ENCODE measurements at regions not wholly inside any gene's neighbourhood (a gene's known extent, or its start where the extent isn't known, plus 50 kb on each side); places are given as distances from the start of the nearest gene placed in this dataset.

DNA sequence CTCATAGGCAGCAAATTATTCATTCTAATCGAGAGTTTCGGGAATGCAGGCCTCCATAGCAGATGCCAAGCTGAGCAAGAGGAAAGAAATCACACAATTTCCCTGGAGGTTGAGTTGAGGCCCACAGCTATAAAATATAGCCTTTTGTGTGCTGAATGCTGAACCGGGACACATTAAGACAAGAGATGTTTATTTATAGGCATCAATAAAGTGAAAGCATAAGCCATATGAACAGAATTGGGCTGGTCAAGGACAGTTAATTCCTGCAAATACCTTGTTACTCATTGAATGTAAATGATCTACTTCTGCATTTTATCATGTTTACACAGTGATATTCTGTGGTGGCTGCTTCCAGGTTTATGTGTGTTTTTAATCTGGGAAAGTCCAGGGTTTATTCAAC, 461.7 kb downstream of the KLF12 start:
- TF ChIP-seq, protein P1, sequence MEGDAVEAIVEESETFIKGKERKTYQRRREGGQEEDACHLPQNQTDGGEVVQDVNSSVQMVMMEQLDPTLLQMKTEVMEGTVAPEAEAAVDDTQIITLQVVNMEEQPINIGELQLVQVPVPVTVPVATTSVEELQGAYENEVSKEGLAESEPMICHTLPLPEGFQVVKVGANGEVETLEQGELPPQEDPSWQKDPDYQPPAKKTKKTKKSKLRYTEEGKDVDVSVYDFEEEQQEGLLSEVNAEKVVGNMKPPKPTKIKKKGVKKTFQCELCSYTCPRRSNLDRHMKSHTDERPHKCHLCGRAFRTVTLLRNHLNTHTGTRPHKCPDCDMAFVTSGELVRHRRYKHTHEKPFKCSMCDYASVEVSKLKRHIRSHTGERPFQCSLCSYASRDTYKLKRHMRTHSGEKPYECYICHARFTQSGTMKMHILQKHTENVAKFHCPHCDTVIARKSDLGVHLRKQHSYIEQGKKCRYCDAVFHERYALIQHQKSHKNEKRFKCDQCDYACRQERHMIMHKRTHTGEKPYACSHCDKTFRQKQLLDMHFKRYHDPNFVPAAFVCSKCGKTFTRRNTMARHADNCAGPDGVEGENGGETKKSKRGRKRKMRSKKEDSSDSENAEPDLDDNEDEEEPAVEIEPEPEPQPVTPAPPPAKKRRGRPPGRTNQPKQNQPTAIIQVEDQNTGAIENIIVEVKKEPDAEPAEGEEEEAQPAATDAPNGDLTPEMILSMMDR (IDR thresholded peaks at IDR 0.05; ENCODE audit: poor library complexity, severe bottlenecking), result no peak
- DNase-seq (ENCODE audit: low spot score), result no peak
- H3K9me3 ChIP-seq (ENCODE audit: severe bottlenecking), result no peaks in the 10 kb centered on the region
- H3K4me1 ChIP-seq (ENCODE audit: insufficient read depth, poor library complexity, severe bottlenecking), result peaks cover 28% of the 10 kb centered on the region
- H3K27ac ChIP-seq (ENCODE audit: poor library complexity, severe bottlenecking), result peak overlapping the region; percentile 40
- H3K27me3 ChIP-seq (ENCODE audit: insufficient read depth, poor library complexity, severe bottlenecking), result no peaks in the 10 kb centered on the region
- H3K36me3 ChIP-seq (ENCODE audit: low read depth), result no peaks in the 10 kb centered on the region
- no peak overlapping the region for H3K4me3 ChIP-seq (ENCODE audit: severe bottlenecking)
- peak; percentile 35; the same call in 2 of the 3 replicates for ATAC-seq (ENCODE audit: low read depth)

DNA sequence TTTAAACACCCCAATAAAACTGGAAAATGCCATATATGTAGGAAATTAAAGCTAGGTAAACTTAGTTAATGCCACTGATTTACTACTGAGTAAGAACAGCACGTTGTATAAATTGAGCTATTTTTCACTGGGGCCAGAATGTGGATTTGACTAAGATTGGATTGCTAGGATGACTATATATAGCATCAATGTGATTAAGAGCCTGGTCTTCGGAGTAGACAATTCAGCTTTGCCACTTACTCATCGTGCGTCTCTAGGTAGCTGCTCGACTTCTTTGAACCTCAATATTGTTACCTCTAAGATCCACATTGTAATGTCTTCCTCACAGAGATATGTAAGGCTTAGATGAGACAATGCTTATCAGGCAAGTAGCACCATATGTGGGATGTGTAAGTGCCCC, 462.5 kb downstream of the KLF12 start:
- ATAC-seq (ENCODE audit: low read depth) (no peak), DNase-seq (ENCODE audit: low spot score) (no peak)
- Histone ChIP-seq H3K4me3 (ENCODE audit: severe bottlenecking) (no peak overlapping the region), H3K27me3 (ENCODE audit: insufficient read depth, poor library complexity, severe bottlenecking) (no peaks in the 10 kb centered on the region), H3K4me1 (ENCODE audit: insufficient read depth, poor library complexity, severe bottlenecking) (peaks cover 22% of the 10 kb centered on the region), H3K27ac (ENCODE audit: poor library complexity, severe bottlenecking) (peak overlapping the region; percentile 40), H3K9me3 (ENCODE audit: severe bottlenecking) (no peaks in the 10 kb centered on the region), H3K36me3 (ENCODE audit: low read depth) (no peaks in the 10 kb centered on the region)
- TF ChIP-seq, protein P1 (IDR thresholded peaks at IDR 0.05; ENCODE audit: poor library complexity, severe bottlenecking), result no peak

DNA sequence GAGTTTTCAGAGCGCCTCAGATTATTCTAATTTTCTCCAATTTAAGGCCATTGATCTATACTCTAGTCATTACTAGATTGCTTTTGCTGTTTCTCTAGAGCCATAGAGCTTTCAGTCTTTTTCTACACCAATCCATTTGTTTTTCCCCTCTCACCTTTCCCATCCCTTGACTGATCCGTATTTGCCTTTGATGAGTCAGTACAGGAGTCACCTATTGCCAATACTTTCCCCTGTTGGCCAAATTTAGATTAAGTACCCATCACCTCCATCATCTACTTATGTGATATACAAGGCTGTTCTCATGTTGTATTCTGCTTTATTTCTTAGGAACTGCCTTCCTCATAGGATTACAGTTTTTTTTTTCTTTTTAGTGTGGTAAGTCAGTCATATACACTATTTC, 463.2 kb downstream of the KLF12 start:
- H3K27ac ChIP-seq (ENCODE audit: poor library complexity, severe bottlenecking), result no peak overlapping the region
- no peak overlapping the region for H3K4me3 ChIP-seq (ENCODE audit: severe bottlenecking)
- H3K36me3 ChIP-seq (ENCODE audit: low read depth), result no peaks in the 10 kb centered on the region
- DNase-seq (ENCODE audit: low spot score), result no peak
- no peaks in the 10 kb centered on the region for H3K9me3 ChIP-seq (ENCODE audit: severe bottlenecking)
- TF ChIP-seq, protein P1 (IDR thresholded peaks at IDR 0.05; ENCODE audit: poor library complexity, severe bottlenecking), result no peak
- peak; percentile 31; the same call in 1 of the 3 replicates for ATAC-seq (ENCODE audit: low read depth)
- no peaks in the 10 kb centered on the region for H3K27me3 ChIP-seq (ENCODE audit: insufficient read depth, poor library complexity, severe bottlenecking)
- peaks cover 15% of the 10 kb centered on the region for H3K4me1 ChIP-seq (ENCODE audit: insufficient read depth, poor library complexity, severe bottlenecking)

DNA sequence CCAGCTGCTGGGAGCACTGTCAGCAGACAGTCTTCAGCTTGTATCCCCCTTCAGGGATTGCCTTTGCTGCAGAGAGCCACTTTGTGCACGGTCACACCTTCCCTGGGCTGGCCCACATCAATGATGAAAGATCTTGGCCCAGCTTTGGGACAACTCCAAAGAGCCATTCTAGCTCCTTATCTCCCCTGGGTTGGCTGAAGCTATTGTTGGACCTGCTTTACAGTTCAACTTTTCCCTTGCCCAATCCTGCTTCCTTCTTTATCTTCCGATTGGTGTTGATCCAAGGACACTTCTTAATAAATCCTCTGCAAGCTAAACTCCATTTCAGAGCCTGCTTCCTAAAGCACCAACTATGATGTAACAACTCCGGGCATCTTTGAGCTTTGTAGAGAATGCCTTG, 466.4 kb downstream of the KLF12 start:
- DNase-seq (ENCODE audit: low spot score) (no peak), ATAC-seq (ENCODE audit: low read depth) (no peak)
- no peak overlapping the region for H3K27ac ChIP-seq (ENCODE audit: poor library complexity, severe bottlenecking)
- peaks cover 9% of the 10 kb centered on the region for H3K4me1 ChIP-seq (ENCODE audit: insufficient read depth, poor library complexity, severe bottlenecking)
- H3K4me3 ChIP-seq (ENCODE audit: severe bottlenecking), result no peak overlapping the region
- no peaks in the 10 kb centered on the region for H3K27me3 ChIP-seq (ENCODE audit: insufficient read depth, poor library complexity, severe bottlenecking)
- no peaks in the 10 kb centered on the region for H3K36me3 ChIP-seq (ENCODE audit: low read depth)
- TF ChIP-seq, protein P1 (IDR thresholded peaks at IDR 0.05; ENCODE audit: poor library complexity, severe bottlenecking), result no peak
- no peaks in the 10 kb centered on the region for H3K9me3 ChIP-seq (ENCODE audit: severe bottlenecking)

DNA sequence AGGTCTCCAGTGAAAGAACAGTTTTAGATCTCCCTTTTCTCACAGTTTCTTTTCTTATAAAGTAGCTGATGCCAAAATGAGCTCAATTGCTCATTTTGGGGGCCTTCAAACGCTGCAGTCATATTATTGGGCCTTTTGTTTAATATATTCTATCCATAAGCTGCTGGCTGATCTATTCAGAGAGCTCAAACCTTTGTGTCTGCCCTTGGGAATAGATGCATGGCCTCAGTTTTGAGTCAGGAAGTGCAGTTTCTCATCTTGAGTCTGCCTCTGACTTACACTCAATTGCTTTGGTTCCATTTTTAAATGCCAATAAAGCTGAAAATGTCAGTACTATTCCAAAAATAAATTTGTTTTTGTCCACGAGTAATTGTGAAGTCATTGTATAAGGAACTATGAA, 468.9 kb downstream of the KLF12 start:
- no peak for ATAC-seq (ENCODE audit: low read depth)
- no peak overlapping the region for H3K27ac ChIP-seq (ENCODE audit: poor library complexity, severe bottlenecking)

More for the DNA sequence above, 468.9 kb downstream of the KLF12 start:
- H3K36me3 ChIP-seq (ENCODE audit: low read depth), result no peaks in the 10 kb centered on the region
- H3K27me3 ChIP-seq (ENCODE audit: insufficient read depth, poor library complexity, severe bottlenecking), result no peaks in the 10 kb centered on the region
- TF ChIP-seq, protein P1 (IDR thresholded peaks at IDR 0.05; ENCODE audit: poor library complexity, severe bottlenecking), result no peak
- no peak for DNase-seq (ENCODE audit: low spot score)
- H3K9me3 ChIP-seq (ENCODE audit: severe bottlenecking), result no peaks in the 10 kb centered on the region
- no peaks in the 10 kb centered on the region for H3K4me1 ChIP-seq (ENCODE audit: insufficient read depth, poor library complexity, severe bottlenecking)
- H3K4me3 ChIP-seq (ENCODE audit: severe bottlenecking), result no peak overlapping the region
